Uterus (tissue), 2 donors: ENCODE measurements at regions not wholly inside any gene's neighbourhood (a gene's known extent, or its start where the extent isn't known, plus 50 kb on each side); places are given as distances from the start of the nearest gene placed in this dataset.

ENCODE experiments used
- CTCF ChIP-seq, 4 experiments: fragments of 200-600 bp in 2 of 4; fragments of 450-650 bp in 2 of 4; sonication (generic) in 2 of 4; IDR thresholded peaks; one replicate each; pipeline ENCODE4 v1.5.1; 2016 to 2019; ENCODE audit warnings: antibody characterized with exemption in 4 of 4, mild to moderate bottlenecking in 2 of 4, moderate library complexity in 1 of 4
- POLR2A ChIP-seq, 2 donors: fragments of 450-650 bp; IDR thresholded peaks; one replicate each; pipeline ENCODE4 v1.6.1; 2016; ENCODE audit warnings: antibody characterized with exemption in 2 of 2, mild to moderate bottlenecking in 1 of 2, moderate library complexity in 1 of 2

GRCh38 chr13:91240341-91240740 lies 107.1 kb upstream of the MIR17HG start:
- TF ChIP-seq POLR2A (IDR thresholded peaks at IDR 0.05) (no peak), CTCF (IDR thresholded peaks at IDR 0.05) (no peak)
